Putamen (tissue), 1 donor: ENCODE measurements at regions not wholly inside any gene's neighbourhood (a gene's known extent, or its start where the extent isn't known, plus 50 kb on each side); places are given as distances from the start of the nearest gene placed in this dataset.

Experiments
- DNase-seq: peaks from one replicate; pipeline ENCODE4 v3.0.0-alpha.2; 2016; ENCODE audit warnings: low spot score

GRCh38 chr21:35256468-35256988 is 207.4 kb upstream of the RUNX1 start:
- DNase-seq = peak; percentile 6

- no peak for DNase-seq
Measured at GRCh38 chr21:35254765-35255138, 205.7 kb upstream of the RUNX1 start.

GRCh38 chr21:35254006-35254764 is 205.1 kb upstream of the RUNX1 start:
- DNase-seq = no peak

- DNase-seq = no peak
Measured at GRCh38 chr21:35252831-35253230, 203.7 kb upstream of the RUNX1 start.

- no peak for DNase-seq
Measured at GRCh38 chr21:35249636-35250035, 200.5 kb upstream of the RUNX1 start.

GRCh38 chr21:35245879-35246278 is 196.8 kb upstream of the RUNX1 start:
- no peak for DNase-seq

GRCh38 chr21:35244514-35244913 is 195.4 kb upstream of the RUNX1 start:
- DNase-seq = no peak

GRCh38 chr21:35243171-35243570 is 194.1 kb upstream of the RUNX1 start:
- no peak for DNase-seq

- DNase-seq = no peak
Measured at GRCh38 chr21:35239811-35240219, 190.7 kb upstream of the RUNX1 start.

- no peak for DNase-seq
Measured at GRCh38 chr21:35238119-35238518, 189.0 kb upstream of the RUNX1 start.

- no peak for DNase-seq
Measured at GRCh38 chr21:35237287-35237686, 188.2 kb upstream of the RUNX1 start.

GRCh38 chr21:35236090-35236489 is 187.0 kb upstream of the RUNX1 start:
- DNase-seq = no peak

GRCh38 chr21:35234725-35235124 is 185.6 kb upstream of the RUNX1 start:
- no peak for DNase-seq

GRCh38 chr21:35233756-35234155 is 184.7 kb upstream of the RUNX1 start:
- DNase-seq = no peak

- DNase-seq = no peak
Measured at GRCh38 chr21:35232545-35233176, 183.6 kb upstream of the RUNX1 start.

GRCh38 chr21:35231090-35231489 is 182.0 kb upstream of the RUNX1 start:
- no peak for DNase-seq

- no peak for DNase-seq
Measured at GRCh38 chr21:35229290-35229689, 180.2 kb upstream of the RUNX1 start.

- DNase-seq = no peak
Measured at GRCh38 chr21:35227786-35228185, 178.7 kb upstream of the RUNX1 start.

GRCh38 chr21:35226968-35227744 is 178.1 kb upstream of the RUNX1 start:
- DNase-seq = no peak

- DNase-seq = no peak
Measured at GRCh38 chr21:35226328-35226727, 177.2 kb upstream of the RUNX1 start.

GRCh38 chr21:35225573-35225972 is 176.5 kb upstream of the RUNX1 start:
- no peak for DNase-seq

- DNase-seq = no peak
Measured at GRCh38 chr21:35223480-35224156, 174.5 kb upstream of the RUNX1 start.
